Fibroblast of skin of scalp (primary cell): ENCODE measurements at regions not wholly inside any gene's neighbourhood (a gene's known extent, or its start where the extent isn't known, plus 50 kb on each side); places are given as distances from the start of the nearest gene placed in this dataset.

Experiments used
- DNase-seq: peaks from one replicate; pipeline ENCODE4 v3.0.0-alpha.2; 2013

DNA sequence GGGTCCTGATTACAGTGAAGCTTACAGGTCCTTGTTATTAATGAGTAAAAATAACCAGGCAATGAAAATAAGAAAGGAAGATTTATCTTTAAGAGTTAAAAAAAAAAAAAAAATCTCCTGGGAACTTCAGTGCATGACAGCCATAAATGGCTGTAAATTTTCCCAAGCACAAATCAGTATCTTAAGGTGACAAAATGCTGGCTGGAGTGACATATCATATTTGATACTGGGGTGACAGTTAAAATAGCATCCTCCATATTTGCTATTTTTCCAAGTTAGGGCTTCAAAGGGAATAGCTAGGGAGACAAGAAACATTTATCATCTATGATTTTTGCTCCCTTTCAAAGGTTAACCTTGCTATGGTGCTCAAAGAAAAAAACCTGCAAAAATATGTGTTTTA is 226.6 kb downstream of the PRDM2 start:
- no peak for DNase-seq

DNA sequence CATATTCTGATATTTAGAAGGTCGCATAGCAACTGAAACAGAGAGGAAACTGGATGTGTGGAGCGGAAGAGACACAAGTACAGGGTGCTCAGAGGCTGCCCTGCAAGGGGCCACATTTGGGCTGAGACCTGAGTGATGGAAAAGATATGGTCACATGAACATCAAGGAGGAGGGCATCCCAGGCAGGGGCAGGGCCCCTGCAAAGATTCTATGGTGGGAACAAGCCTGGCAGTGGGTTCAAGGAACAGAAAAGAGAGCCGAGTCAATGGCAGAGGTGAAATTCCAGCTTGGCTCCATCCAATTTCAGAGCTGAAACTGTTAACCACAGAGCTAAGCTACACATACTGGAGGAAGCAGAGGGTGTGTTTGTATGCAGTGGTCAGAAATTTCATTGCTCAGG is 227.7 kb downstream of the PRDM2 start:
- DNase-seq: no peak

DNA sequence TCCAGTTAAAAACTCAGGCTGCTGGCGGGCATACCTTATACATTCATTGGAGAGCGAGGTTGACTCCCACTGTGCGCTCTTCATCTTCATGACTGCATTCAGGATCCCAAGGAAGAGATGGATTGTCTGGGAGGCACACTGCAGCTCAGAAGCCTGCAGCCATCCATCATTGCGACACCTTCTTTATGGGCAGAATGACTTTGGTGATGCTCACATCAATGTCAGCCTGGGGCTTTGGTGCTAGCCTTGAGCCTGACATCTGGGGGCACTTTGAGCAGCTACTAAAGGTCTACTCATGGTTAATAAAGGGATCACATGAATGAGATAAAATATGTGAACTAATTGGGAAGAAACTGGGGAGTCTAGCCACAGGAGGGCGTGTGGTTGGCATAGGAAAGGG is 229.3 kb downstream of the PRDM2 start:
- DNase-seq: no peak

DNA sequence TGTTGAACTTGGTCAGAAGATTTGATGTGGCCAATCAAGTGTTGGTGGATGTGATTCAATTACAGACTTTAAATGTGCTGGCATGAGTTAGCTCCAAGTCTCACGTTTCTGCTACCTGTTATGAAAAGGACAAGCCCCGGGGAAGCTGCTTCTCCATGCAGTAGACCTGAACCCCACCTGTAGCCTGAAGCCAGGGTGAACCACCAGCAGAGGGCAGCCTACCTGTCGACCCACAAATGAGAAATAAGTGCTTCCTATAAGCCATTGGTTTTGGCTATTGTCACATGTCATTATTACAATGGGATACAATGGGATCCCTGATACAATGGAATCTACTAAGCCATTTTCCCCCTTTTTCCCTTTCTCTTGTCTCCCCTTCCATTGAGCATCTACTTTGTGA is 230.2 kb downstream of the PRDM2 start:
- DNase-seq: no peak

DNA sequence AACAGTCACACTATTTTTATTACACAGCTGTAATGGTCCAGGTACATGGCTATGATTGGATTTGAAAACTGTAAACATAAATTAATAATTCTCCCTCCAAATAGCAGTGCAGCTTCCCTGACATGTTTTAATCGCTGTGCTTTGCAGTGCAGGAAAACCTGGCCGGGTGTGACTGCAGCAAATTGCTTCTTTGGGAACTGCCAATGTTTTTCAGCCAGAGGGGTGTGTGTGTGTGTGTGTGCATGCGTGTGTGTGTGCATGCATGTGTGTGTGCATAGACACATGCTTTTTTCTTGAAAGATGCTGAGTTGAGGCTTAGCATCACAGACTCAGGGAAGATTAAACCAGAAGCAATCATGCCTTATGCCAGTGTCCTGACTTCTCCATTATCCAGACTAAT is 231.2 kb downstream of the PRDM2 start:
- no peak for DNase-seq

DNA sequence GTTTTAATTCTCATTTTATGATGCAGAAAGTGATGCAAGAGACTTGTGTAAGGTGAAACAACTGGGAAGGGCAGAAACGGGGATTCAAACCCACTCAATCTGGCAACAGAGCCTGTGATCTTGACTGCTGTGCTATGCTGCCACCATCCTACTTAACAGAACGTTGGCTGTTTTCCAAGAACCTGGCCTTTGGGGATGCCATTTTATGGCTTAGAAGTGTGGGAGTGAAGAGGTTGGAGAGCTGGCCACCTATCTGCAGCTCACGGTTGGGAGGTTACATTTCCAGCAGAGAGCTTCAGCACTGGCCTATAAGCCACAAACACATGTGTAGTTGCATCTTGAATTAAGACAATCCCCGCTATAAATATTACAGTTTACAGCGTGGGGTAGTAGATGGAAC is 235.3 kb downstream of the PRDM2 start:
- no peak for DNase-seq

DNA sequence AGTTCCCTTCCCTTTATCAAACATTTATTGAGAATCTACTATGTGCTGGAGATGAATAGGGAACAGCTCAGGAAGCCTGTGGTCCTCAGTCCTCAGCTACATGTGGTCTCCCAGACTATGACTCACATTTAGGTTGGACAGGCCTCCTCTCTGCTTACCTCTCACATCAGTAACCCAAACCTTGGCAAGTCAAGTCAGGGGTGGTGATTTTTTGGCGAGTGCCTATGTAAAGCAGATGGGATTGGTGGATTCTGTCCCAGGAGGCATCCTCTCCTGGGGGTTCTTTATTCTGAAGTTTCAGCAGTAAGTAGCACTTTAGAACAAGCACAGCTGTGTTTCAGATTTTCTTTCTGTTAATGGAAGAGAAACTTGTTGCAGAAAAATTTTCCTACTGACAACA is 241.3 kb downstream of the PRDM2 start:
- no peak for DNase-seq

DNA sequence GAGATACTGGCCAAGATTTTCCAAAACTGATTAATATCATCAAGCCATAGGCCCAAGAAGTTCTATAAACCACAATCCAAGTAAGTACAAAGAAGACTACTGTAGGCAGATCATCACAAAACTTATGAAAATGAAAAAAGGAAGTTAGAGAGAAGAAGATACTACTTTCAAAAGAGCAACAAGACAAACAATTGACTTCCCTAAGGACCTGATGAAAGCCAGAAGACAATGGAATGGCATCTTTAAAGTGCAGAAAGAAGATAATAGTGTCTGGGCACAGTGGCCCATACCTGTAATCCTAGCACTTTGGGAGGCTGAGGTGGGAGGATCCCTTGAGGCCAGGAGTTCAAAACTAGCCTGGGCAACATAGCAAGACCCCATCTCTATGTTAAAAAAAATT is 243.1 kb downstream of the PRDM2 start:
- DNase-seq: no peak

DNA sequence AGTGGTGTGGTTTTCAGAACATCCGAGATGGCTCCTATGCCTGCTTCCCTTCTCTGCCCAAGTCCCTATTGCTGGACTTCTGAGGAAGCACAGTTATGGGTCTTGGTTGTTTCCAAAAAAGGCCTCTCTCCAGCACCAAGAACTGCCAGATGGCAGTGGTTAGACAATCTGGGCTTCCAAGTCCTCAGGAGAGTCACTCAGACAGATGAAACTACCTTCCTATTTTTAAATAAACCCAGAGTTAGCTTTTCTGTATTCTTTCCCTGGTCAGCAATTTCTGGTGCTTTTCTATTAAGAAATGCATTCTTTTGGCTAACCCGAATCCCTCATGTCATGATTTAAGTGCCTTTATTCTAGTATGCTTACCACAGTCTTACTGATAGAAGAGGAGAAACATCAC is 245.9 kb downstream of the PRDM2 start:
- no peak for DNase-seq

DNA sequence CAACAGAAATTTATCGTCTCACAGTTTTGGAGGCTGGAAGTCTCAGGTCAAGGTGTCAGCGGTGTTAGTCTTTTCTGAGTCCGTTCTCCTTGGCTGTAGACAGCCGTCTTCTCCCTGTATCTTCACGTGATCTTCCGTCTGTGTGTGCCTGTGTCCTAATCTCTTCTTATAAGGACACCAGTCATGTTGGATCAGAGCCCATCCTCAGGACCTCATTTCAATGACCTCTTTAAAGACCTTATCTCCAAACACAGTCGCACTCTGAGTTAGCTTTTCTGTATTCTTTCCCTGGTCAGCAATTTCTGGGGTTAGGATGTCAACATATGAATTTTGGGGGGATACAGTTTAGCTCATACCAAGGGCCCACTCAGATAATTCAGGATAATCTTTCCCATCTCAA is 247.7 kb downstream of the PRDM2 start:
- DNase-seq: no peak

DNA sequence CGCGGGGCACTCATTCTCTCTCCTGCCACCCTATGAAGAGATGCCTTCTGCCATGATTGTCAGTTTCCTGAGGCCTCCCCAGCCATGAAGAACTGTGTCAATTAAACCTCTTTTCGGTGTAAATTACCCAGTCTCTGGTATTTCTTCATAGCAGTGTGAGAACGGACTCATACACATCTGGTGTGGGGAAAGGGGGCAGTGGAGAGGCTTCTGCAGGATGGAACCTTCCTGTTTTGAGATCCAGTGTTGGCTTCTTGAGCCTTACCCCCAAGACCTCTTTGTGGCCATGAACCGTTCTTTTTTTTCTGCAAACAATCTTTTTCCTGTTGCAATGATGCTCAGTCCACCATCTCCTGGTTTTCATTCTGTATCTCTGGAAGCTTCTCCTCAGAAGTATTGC is 248.4 kb downstream of the PRDM2 start:
- DNase-seq: no peak

DNA sequence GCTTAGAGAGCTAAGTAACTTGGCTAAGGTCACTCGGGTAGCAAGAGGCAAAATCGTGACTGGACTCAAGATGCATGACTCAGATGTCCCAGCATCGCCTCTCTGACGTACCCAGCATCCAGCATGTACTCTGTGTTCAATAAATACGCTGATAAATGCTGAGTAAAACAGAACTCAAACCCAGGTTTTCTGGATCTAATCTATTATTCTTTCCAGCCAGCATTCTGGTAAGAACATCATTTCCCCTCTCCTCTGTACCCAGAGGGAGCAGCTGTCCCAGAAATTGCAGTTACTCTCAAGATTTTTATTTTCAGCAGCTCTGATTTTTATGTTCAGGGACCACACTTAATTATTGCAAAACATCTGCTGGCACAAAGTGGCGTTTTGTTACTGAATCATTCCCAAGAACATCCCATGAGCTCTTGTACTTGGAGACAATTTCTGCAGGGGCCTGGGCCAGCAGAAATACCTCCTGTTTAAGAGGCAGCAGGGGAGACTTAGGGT is 249.0 kb downstream of the PRDM2 start:
- DNase-seq: no peak

DNA sequence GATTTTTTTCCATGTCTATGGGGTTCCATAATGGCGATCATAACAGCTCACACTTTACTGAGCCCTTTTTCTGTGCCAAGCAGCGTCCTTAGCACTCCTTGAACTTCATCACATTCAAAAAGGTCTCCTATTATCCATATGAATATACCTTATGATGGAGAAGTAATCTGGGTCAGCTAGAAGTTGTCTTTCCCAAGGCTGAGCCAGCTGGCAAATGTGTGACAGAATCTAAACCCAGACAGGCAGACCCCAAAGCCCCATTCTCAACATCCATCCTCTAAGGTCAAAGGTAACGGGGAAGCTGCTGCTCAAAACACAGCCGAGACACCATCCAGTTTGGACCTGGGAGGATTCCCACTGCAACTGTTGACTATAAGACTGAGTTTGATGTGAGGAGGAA is 249.6 kb downstream of the PRDM2 start:
- no peak for DNase-seq

DNA sequence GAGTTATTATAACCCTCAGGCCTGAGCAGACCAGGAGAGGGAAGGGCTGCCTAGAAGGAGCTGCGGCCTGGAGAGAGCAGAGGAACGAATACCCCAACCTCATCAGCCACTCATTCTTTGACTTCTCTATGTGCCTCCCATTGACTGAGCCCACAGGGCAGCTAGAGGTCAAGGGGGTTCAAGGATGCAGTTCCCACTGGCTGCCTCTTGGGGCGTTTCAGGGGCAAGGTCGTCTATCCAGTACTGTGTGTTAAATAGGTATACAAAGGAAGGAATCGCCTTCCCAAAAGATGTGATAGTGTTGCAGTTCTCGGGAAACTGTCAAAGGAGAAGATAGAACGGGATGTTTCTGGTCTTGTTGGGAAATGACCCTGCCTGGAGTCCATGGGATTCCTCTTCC is 250.6 kb downstream of the PRDM2 start:
- DNase-seq: no peak

DNA sequence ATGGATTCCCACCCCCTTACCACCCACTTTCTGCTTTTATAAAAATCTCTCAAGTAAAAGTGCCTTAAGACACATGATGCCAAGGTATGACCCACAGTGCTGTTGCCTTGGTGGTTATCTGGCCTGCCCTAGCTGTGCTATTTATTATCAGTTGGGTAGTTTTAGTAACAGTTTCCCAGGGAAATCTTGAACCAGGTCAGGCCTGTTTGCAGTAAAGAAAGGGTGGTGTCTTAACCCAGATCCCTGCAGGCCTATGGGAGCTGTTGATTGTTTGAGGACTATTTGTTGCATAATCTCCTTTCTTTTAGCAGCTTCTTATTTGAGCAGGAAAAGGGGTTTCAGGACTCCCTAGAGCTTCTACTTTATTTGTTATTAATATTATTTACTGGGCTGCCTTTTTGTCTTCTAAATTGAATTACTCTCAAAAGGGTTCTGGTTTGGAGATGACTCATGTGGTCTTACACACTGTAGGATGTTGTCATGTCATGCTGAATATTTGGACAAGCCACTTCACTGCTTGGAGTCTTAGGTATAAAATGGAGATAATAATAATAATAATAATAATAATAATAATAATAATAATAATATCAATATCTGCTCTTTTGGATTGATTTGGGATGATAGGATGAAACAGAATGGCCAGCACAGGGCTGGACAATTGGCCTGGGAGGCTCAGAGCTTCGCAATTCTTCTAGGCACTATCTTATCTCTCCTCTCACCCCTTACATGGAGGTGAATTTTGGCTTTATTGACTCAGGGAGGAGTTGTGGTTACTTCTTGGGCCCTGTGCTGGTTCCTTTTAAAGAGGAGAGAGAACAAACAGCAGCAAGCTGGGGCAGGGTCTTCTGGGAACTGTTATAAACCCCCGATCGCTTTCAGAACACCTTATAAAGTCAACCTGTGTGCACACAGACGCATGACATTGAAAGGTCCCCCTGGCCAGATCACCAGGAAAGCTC is 252.1 kb downstream of the PRDM2 start:
- DNase-seq: no peak

DNA sequence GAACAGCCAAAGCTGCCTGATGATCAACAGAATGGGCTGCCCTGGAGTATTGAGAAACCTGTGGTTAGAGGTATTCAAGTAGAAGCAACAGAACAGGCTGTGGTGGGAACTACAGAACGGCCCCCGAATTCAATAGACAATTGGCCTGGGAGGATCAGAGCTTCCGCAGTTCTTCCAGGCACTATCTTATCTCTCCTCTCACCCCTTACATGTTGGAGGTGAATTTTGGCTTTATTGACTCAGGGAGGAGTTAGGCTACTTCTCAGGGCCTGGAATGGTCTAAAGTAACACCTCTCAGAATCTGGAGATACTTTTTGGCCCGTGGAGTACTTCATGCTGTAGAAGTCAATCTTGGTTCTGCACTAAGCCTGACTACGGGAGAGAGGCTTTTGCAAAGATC is 253.0 kb downstream of the PRDM2 start:
- DNase-seq: no peak

DNA sequence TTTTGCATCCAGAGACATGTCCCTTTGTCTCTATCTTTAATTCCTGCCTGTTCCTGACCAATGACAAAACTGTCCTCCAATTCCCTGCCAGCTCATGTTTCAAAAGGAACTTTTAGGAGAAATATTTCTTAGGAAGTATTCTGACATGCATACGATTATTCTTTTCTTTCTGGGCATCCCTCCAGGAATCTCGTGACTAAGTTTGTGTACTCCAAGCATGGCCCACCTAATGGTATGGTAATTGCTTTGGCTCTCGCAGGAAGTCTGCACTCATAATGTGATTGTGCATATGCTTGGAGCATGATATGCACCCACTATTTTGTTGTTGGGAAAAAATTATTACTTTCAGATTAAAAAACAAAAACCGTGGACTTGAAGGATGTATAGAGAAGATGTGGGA is 256.4 kb downstream of the PRDM2 start:
- peak; percentile 61 for DNase-seq

DNA sequence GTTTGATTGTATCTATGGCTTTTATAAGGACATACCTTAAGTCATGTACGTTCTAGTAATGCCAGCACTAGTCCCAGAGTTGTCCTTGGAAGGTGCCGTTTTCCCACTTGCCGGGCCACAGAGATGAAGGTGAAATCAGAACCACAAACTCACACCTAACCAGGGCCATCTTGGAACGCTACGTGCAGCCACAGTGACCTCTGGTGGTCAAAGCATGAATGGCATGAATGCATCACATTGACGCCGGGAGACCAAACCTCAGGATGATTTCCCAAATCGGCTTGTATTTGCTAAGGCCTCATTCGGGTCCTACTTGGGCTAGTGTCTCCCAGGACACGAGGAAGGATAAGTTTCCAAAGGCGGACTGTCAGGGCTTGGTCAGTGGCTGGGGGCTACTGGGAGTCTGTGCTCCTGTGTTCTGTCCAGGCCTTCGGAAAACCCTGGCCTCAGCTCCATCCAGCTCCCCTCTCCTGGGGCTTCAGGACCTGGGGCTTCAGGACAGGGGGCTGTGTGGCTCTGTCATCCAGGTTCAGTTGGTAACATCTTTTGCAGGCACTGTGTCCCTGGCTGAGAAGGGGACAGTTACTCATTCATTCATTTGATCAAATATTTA is 260.5 kb downstream of the PRDM2 start:
- DNase-seq: peak; percentile 57

DNA sequence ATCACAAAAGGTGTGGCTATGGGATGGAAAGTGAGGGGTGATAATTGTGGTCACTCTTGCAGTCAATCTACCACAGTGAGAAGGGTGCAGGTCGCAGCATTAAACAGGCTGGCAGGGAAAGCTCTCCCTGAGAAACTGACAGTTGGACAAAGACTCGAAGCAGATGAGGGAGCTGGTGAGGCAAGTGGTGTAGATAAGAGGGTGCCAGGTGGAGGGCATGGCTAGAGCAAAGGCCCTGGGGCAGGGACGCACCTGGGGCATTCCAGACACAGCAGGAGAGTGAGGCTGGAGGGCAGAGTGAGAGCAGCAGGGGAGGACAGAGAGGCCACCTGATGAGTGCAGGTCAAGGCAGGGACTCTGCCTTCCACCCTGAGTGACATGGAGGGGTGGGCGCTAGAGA is 264.8 kb downstream of the PRDM2 start:
- no peak for DNase-seq

DNA sequence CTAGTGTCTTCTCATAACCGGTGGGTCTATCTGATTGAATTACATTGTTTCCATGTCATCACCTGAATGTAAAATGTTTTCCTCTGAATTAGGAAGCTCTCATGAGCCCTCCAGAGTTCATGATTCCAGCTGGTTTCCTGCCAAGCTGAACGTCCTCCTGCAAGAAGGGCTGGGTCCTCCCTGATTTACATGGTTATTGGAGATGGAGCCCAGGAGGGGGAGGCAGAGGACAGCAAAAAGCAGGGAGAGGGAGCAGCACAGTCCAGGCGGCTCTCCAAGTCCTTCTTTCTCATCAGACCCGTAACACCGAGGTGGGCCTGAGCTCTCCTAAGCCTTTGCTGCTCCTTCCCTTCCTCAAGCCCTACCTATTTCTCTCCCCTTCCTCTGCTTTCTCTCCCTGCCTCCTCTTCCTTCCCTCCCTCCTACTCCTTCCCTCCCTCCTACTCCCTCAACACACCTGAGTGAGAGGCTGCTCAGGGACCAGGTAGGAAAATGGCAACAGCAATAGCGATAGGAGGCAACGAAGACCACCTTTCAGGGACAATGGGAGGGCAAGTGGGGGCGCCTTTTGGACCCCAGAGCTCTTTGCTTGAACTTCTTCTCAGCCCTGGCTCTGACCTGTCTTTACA is 265.9 kb downstream of the PRDM2 start:
- peak; percentile 60 for DNase-seq

DNA sequence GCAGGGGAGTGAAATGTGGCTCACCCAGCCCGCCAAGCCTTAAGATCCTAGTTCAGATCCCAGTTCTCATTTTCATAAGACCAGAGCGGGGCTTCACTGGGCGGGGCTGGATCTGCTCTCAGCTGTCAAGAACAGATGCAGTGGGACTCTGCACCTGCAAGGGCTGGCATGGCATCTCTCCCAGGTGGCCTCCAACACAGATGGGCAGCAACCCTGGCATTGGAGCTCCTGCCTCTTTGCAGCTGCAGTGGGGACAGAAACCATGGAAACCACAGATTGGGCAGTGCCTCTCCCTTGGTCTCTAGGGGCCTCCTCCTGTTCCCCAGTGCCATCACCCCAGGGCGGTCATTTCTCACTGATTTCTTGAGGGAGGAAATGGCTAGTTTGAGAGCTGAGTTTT is 267.7 kb downstream of the PRDM2 start:
- no peak for DNase-seq

DNA sequence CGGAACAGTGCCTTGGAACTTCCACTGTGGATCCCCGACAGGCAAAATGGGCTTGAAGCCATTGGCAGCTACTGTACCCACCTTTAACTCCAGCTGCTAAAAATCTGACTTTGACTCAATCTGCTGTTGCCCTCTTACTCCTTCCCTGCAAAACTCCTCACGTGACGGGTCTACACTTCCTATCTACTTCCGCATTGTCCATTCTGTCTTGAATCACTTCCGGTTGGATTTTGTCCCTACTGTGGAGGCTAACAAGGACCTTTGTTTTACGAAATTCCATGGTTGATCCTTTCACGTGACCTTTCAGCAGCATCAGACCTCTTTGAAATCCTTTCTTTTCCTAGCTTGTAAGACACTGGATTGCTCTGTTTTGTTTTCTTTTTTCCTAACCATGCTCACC is 268.4 kb downstream of the PRDM2 start:
- no peak for DNase-seq

DNA sequence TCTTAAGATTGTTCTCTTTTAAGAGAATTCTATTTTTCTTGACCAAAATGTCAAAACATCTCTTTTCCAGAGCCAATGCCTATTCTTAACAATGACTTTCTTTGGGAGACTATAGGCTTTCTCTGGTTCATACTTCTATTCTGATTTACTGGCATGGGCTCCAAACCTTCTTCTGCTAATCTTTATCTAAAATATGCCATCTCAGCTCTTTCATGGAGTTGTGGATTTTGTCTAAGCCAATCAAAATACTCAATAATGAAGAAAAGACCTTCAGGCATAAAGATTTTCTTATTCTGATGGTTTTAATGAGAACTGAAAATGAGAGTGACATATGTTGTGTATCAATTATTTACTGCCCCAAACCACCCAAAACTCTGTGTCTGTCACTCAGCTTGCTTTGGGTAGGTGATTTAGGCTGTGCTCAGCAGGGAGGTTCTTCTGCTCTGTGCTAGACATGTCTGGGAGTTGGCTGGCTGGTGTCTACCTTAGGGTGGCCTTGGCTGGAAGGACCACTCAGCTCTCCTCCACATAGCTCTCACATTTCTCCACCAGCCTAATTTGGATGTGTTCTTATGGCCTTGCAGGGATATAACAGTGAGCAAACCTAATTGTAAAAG is 270.8 kb downstream of the PRDM2 start:
- DNase-seq: no peak
